ENCODE measurements at regions not wholly inside any gene's neighbourhood (a gene's known extent, or its start where the extent isn't known, plus 50 kb on each side); places are given as distances from the start of the nearest gene placed in this dataset.

DNA sequence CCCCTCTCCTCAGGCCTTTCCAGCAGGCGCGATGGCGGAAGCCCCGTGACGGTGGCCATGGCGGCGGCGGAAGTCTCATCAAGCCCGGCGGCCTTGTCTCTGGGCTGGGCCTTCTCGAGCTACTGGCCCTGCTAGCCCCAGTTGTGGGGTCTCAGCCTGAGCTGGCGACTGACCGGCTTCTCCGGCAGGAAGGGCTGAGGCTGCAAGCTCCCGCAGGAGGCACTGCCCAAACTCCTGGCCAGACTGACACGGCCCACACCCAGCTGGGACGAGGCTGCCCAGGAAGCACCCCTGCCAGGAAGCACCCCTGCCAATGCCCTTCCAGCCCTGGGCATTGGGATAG lies 88.5 kb upstream of the ANKH start:
- Histone ChIP-seq H3K4me1 (no peaks in the 10 kb centered on the region), H3K27me3 (no peaks in the 10 kb centered on the region), H3K36me3 (no peaks in the 10 kb centered on the region), H3K9ac (ENCODE audit: low read depth in 2 of 2, low read length in 2 of 2) (no peak overlapping the region), H3K27ac (no peak overlapping the region), H3K9me3 (no peaks in the 10 kb centered on the region), H3K4me3 (no peak overlapping the region)
- intact Hi-C loops (cut with DNase I), result no loop called here
- no peak for DNase-seq
- TF ChIP-seq, protein P1, sequence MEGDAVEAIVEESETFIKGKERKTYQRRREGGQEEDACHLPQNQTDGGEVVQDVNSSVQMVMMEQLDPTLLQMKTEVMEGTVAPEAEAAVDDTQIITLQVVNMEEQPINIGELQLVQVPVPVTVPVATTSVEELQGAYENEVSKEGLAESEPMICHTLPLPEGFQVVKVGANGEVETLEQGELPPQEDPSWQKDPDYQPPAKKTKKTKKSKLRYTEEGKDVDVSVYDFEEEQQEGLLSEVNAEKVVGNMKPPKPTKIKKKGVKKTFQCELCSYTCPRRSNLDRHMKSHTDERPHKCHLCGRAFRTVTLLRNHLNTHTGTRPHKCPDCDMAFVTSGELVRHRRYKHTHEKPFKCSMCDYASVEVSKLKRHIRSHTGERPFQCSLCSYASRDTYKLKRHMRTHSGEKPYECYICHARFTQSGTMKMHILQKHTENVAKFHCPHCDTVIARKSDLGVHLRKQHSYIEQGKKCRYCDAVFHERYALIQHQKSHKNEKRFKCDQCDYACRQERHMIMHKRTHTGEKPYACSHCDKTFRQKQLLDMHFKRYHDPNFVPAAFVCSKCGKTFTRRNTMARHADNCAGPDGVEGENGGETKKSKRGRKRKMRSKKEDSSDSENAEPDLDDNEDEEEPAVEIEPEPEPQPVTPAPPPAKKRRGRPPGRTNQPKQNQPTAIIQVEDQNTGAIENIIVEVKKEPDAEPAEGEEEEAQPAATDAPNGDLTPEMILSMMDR (IDR thresholded peaks at IDR 0.05), result no peak

DNA sequence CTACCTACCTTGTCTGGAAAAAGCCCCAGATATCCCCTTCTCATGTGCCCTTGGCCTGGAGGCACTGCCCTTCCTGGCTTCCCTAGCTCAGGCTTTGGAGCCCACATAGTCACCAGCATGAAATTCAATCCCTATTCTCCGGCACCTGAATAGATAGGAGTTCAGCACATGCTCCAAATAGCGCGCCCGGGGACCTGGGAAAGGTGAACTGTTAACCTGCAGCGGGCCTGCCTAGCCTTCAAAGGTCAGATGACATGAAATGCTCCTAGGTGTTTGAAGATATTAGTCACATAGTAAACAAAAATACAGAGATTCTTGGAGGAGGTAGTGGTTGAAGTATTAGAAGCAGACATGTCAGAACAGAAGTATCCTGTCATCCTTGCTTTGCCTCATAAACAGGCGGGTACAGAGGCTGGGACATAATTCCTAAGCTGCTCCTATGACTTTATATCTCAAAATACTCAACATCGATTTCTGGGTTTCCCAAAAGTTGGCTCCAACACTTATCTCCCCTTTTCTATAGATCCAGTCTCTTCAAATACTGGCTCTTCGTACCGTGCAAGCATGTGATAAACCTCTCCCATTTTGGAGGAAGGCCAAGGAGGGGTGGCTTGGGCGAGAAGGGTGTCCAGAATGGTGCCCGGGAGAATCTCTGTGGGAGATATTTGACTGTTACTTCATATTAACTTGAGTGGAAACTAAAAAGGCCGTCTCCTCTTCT lies 88.0 kb upstream of the ANKH start:
- TF ChIP-seq, protein P1 (IDR thresholded peaks at IDR 0.05), result no peak
- intact Hi-C loops (cut with DNase I), result loop anchor here (5.0 kb wide), 2 partner anchors 43 to 232 kb away; no protein-coding TSS in a partner anchor
- H3K9ac ChIP-seq (ENCODE audit: low read depth in 2 of 2, low read length in 2 of 2), result no peak overlapping the region
- no peaks in the 10 kb centered on the region for H3K4me1 ChIP-seq
- no peak overlapping the region for H3K27ac ChIP-seq
- no peaks in the 10 kb centered on the region for H3K27me3 ChIP-seq
- no peaks in the 10 kb centered on the region for H3K9me3 ChIP-seq
- no peak for DNase-seq
- H3K4me3 ChIP-seq, result no peak overlapping the region
- H3K36me3 ChIP-seq, result no peaks in the 10 kb centered on the region

DNA sequence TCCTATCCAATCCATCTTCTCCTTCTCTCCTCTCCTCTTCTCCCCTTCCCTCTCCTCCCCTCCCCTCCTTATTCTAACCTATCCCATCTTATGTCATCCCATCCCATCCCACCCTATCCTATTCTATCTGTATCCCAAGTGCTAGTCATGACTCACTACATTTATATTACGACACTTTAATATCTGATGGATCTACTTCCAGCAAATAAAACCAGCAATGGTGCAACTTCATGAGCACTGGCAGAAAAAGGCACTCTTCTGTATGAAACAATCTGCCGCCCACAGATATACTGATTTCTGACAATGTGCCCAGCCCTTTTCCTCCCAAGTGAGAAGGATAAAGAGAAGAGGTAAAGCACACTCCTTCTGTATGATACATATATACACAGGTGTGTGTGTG lies 86.6 kb upstream of the ANKH start:
- H3K4me3 ChIP-seq, result no peak overlapping the region
- intact Hi-C loops (cut with DNase I), result loop anchor here (5.0 kb wide), 2 partner anchors 44 to 231 kb away; no protein-coding TSS in a partner anchor
- H3K27me3 ChIP-seq, result no peaks in the 10 kb centered on the region
- no peak overlapping the region for H3K9ac ChIP-seq (ENCODE audit: low read depth in 2 of 2, low read length in 2 of 2)
- no peak overlapping the region for H3K27ac ChIP-seq
- H3K36me3 ChIP-seq, result no peaks in the 10 kb centered on the region
- no peak for DNase-seq
- H3K4me1 ChIP-seq, result no peaks in the 10 kb centered on the region
- TF ChIP-seq, protein P1 (IDR thresholded peaks at IDR 0.05), result no peak
- H3K9me3 ChIP-seq, result no peaks in the 10 kb centered on the region

DNA sequence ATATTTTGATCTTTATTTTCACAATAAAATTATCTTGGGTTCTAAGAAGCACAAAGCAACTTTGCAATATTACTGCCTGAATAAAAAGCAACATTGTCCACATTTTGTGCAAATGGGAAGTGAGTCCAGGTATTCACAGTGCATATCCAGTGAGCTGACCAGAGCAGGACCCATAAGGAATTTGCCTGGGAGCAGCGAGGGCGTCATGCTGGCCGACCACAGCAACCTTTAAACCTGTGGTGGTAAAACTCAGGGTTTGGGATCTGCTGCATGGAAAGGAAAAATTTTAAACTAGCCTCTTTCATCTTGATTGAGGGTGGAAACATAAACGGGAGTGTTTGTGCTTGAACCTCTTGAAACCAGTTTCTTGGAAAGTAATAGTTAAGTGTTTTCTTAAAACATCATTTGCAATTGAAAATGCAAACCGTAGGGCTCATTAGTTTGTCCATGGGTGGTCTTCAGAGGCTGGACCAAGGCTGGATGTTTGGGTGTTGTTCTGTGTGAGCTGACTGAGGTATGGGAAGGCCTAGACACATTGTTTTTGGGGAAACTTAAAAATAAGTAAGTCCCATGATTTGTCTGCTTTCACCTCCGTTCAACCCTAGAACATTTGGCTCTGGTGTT lies 85.0 kb upstream of the ANKH start:
- Histone ChIP-seq H3K36me3 (no peaks in the 10 kb centered on the region), H3K9ac (ENCODE audit: low read depth in 2 of 2, low read length in 2 of 2) (no peak overlapping the region), H3K4me3 (no peak overlapping the region), H3K4me1 (no peaks in the 10 kb centered on the region), H3K27ac (no peak overlapping the region), H3K9me3 (no peaks in the 10 kb centered on the region), H3K27me3 (no peaks in the 10 kb centered on the region)
- TF ChIP-seq, protein P1 (IDR thresholded peaks at IDR 0.05), result no peak
- DNase-seq, result no peak
- intact Hi-C loops (cut with DNase I), result loop anchor here (5.0 kb wide), 2 partner anchors 46 to 229 kb away; no protein-coding TSS in a partner anchor

DNA sequence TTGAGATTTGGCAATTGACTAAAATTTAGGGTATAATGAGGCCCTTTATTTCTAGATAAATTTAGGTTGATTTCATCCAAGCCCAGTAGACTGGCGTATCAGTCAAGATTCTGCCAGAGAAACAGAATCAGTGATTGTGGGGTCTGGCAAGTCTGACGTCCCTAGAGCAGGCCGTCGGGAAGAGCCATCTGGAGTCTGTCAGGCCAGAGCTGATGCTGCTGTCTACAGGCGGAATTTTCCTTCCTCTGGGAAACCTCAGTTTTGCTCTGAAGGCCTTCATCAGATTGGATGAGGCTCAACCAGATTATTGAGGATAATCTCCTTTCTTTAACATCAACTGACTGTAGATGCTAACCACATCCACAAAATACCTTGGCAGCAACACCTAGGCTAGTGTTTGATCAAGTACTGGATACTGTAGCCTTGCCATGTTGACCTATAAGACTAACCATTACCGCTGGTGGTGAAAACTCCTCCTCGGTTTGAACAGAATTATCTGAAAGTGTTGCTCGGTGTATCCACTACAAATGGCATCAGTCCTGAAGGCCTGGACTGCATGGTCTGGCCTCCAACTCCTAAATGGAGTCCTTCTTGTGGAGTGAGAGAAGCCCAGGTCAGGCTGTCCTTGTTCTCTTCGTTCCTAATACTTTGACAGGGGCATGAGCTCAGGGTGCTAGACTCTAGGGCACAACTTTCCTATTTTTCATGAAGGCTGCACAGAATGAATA lies 83.2 kb upstream of the ANKH start:
- no peak overlapping the region for H3K9ac ChIP-seq (ENCODE audit: low read depth in 2 of 2, low read length in 2 of 2)
- intact Hi-C loops (cut with DNase I), result loop anchor here (5.0 kb wide), 2 partner anchors 48 to 227 kb away; no protein-coding TSS in a partner anchor
- H3K27ac ChIP-seq, result no peak overlapping the region
- no peak for DNase-seq
- TF ChIP-seq, protein P1 (IDR thresholded peaks at IDR 0.05), result no peak
- H3K4me3 ChIP-seq, result no peak overlapping the region
- no peaks in the 10 kb centered on the region for H3K36me3 ChIP-seq
- no peaks in the 10 kb centered on the region for H3K4me1 ChIP-seq
- no peaks in the 10 kb centered on the region for H3K27me3 ChIP-seq
- no peaks in the 10 kb centered on the region for H3K9me3 ChIP-seq
